Cardiac fibroblast (primary cell): ENCODE measurements at regions not wholly inside any gene's neighbourhood (a gene's known extent, or its start where the extent isn't known, plus 50 kb on each side); places are given as distances from the start of the nearest gene placed in this dataset.

Experiments used
- DNase-seq, 2 donors: peaks; one replicate each; pipeline versions ENCODE4 v3.0.0 to v3.0.0-alpha.2; 2010; ENCODE audit warnings: low read depth in 2 of 2
- H3K4me3 ChIP-seq, 2 donors: replicated peaks in 1 of 2; 1 replicate in 1 of 2; 2 replicates in 1 of 2; pipeline ENCODE4 v1.5.1; 2011; ENCODE audit warnings: low read depth in 2 of 2, low read length in 2 of 2, mild to moderate bottlenecking in 2 of 2, moderate library complexity in 1 of 2
- TF ChIP-seq, protein P1 (sequence below): IDR thresholded peaks from one replicate; pipeline ENCODE4 v1.5.1; 2011; ENCODE audit warnings: low read depth, mild to moderate bottlenecking, low read length, inconsistent platforms

DNA sequence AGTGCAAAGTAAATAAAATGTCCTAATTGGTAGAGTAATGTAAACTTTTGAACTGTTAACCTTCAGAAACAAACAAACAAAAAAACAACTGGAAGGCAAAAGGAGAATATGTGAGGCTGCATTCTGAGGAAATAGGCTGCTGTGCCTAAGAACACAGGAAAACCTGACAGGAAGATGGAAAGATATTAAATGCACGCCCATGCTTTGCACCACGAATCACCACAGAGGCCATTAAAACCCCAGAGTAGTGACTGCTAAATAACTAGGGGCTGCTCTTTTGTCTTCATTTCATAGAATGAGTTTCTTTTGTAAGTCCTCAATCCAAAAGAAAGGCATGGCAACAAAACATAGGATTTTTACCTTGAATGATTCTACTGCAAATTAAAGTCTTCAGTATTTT is 436.0 kb downstream of the RAB38 start:
- no peak overlapping the region for H3K4me3 ChIP-seq
- DNase-seq: no peak
- TF ChIP-seq, protein P1, sequence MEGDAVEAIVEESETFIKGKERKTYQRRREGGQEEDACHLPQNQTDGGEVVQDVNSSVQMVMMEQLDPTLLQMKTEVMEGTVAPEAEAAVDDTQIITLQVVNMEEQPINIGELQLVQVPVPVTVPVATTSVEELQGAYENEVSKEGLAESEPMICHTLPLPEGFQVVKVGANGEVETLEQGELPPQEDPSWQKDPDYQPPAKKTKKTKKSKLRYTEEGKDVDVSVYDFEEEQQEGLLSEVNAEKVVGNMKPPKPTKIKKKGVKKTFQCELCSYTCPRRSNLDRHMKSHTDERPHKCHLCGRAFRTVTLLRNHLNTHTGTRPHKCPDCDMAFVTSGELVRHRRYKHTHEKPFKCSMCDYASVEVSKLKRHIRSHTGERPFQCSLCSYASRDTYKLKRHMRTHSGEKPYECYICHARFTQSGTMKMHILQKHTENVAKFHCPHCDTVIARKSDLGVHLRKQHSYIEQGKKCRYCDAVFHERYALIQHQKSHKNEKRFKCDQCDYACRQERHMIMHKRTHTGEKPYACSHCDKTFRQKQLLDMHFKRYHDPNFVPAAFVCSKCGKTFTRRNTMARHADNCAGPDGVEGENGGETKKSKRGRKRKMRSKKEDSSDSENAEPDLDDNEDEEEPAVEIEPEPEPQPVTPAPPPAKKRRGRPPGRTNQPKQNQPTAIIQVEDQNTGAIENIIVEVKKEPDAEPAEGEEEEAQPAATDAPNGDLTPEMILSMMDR: no peak

DNA sequence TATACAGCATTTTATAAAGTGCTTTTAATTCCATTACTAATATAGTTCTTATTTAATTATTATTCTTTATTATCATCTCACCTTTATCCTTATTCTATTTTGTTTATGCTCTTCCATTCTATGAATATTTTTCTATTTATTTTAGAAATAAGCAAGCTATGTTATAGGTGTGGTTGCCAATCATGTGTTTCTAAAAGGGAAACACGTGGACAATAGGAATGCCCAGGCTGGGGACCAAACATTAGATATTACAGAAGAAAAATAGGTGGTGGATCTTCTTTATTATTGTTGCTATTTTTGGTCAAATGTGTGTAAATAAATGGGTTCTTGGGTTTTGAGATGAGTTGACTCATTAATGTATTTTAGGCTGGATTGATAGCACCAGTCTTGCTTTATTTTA is 438.3 kb downstream of the RAB38 start:
- H3K4me3 ChIP-seq: no peak overlapping the region
- TF ChIP-seq, protein P1: no peak
- no peak for DNase-seq

DNA sequence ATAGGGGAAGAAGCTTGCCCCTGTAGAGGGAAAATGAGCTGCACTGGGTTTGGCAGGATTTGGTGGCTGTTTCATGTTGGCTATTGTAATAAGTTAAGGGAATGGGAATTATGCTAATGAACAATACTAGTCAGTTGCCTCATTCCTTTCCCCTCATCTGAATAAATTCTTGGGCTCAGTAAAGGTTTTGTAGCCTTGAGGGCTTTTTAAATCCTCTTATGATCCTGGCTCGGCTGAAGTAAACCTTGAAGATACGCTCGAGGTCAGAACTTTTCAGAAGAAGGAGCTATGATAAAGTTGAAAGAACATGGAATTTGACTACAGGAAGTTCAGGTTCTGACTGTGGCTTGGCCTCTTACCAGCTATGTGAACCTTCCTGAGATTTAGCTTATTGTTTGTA is 448.7 kb downstream of the RAB38 start:
- DNase-seq: no peak
- TF ChIP-seq, protein P1: no peak

DNA sequence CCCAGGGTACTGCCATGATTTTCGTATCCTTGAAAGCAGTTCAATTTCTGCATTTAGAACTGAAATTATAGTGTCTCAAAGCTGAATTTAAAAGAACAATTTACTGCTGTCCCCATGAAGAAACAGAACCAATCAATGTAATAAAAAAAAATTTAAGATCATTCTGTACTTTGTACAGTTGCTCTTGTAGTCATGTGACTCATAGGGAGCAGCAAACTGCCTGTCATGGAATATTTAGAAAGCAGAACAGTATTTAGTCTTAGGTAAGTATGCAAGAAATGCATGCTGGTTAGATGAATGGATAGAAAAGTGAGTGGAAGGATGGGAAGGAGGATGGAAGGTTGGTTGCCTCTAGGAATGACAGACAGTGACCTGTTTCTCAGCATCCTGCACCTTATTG is 450.9 kb downstream of the RAB38 start:
- no peak for DNase-seq
- TF ChIP-seq, protein P1: no peak
- no peak overlapping the region for H3K4me3 ChIP-seq

More for the DNA sequence above, 448.7 kb downstream of the RAB38 start:
- no peak overlapping the region for H3K4me3 ChIP-seq

DNA sequence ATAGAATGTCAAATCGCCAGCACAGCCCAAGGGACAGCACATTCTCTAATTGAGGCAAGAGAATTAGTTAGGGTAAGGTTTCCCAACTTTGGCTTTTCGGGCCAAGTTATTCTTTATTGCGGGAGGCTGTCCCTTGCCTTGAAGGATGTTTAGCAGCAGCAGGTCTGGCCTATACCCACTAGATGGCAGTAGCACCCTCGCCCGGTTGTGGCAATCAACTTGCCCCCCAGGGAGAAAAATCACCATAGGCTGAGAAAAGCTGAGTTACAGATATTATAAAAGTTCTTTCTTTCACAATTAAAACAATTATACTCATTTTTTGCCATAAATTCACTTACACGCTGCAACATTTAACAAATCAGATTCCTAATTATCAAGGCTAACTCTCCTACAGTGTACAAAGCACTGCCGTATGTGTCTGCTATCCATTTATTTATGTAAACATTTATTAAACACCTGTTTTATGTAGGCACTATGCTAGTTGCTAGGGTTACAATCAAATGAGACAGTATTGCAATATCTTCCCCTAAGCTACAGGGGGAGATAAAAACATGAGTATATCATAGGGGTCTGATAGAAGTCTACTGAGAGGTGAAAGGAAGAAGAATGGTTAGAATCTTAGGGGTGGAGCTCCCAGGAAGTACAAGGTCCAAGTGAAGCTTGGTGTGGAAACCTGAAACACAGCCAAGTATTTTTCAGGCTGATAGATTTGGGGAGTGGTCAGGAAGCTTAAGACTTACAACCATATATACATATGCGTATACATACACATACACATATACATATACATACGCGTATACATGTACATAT is 452.3 kb downstream of the RAB38 start:
- H3K4me3 ChIP-seq: no peak overlapping the region
- TF ChIP-seq, protein P1: peak; percentile 78
- DNase-seq: peak; percentile 10 to 36

DNA sequence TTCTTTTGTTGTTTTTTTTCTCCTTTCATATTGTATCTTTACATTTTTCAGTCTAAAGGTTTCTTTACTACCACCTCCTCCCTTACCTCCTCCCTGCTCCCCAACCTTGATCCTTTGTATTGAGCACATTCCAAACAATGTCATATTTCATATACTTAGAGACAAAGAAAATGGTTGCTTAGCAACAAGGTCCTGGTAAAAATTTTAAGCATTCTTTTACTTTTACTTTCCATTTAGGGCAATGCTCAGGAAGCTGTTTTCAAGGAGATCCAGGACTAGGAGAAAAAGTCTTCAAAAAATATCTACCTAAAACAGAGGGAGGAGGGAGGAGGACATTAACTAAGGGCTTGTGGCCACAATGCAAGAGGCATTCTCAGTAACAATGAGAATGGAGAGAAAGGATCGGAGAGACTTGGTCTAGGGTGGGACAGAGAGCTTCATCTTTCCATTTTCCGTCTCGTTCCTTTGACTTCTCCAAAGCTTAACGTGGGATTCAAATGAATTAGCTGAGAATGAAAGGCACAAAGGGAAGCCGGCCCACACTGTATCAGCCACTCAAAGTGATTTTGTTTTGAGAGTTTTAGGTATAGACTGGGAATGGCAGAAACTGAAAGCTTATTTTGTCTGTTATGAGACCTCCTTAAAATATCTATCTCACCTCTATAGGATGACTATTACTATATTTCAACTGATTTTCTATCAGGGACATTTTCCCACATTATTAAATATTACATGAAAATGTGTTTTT is 455.7 kb downstream of the RAB38 start:
- peak in 1 of 2 donors; percentile 2 for DNase-seq
- TF ChIP-seq, protein P1: no peak
- no peak overlapping the region for H3K4me3 ChIP-seq
